Fibroblast of pulmonary artery (primary cell): ENCODE measurements at regions not wholly inside any gene's neighbourhood (a gene's known extent, or its start where the extent isn't known, plus 50 kb on each side); places are given as distances from the start of the nearest gene placed in this dataset.
"Not testable (repeated sequence)": the region's sequence is repeated elsewhere in the genome, so short reads cannot be mapped to it uniquely, and the experiment has no call there.

ENCODE experiments used
- DNase-seq: peaks from one replicate; pipeline ENCODE4 v3.0.0-alpha.2; 2010; ENCODE audit warnings: low read depth
- H3K4me3 ChIP-seq: replicated peaks from 2 replicates; pipeline ENCODE4 v1.5.1; 2011; ENCODE audit warnings: low read depth, mild to moderate bottlenecking, control low read depth, low read length, moderate library complexity
- TF ChIP-seq, protein P1 (sequence below): IDR thresholded peaks from 2 replicates; pipeline ENCODE4 v1.5.1; 2011; ENCODE audit warnings: mild to moderate bottlenecking, control low read depth, low read length, inconsistent platforms; ENCODE audit errors: missing control alignments

DNA sequence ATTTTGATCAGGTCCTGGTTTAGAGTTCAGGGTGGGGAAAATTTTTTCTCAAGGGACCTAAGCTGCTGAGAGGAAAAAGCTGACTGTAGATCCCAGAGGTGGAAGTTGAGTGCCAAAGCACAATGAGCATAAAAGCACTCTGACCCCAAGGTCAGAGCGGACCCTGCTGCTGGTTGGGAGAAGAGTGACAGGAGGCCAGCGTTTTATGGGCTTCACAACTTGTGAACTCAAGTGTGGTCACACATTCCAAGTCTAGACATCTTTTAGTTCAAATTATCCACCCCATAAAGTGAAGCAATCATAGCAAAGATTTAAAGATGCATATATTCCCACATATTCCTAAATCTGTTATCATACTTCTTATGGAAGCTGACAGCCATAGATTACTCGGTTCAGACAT is 220.3 kb downstream of the CHIC2 start:
- TF ChIP-seq, protein P1, sequence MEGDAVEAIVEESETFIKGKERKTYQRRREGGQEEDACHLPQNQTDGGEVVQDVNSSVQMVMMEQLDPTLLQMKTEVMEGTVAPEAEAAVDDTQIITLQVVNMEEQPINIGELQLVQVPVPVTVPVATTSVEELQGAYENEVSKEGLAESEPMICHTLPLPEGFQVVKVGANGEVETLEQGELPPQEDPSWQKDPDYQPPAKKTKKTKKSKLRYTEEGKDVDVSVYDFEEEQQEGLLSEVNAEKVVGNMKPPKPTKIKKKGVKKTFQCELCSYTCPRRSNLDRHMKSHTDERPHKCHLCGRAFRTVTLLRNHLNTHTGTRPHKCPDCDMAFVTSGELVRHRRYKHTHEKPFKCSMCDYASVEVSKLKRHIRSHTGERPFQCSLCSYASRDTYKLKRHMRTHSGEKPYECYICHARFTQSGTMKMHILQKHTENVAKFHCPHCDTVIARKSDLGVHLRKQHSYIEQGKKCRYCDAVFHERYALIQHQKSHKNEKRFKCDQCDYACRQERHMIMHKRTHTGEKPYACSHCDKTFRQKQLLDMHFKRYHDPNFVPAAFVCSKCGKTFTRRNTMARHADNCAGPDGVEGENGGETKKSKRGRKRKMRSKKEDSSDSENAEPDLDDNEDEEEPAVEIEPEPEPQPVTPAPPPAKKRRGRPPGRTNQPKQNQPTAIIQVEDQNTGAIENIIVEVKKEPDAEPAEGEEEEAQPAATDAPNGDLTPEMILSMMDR: no peak
- H3K4me3 ChIP-seq: no peak overlapping the region
- no peak for DNase-seq

DNA sequence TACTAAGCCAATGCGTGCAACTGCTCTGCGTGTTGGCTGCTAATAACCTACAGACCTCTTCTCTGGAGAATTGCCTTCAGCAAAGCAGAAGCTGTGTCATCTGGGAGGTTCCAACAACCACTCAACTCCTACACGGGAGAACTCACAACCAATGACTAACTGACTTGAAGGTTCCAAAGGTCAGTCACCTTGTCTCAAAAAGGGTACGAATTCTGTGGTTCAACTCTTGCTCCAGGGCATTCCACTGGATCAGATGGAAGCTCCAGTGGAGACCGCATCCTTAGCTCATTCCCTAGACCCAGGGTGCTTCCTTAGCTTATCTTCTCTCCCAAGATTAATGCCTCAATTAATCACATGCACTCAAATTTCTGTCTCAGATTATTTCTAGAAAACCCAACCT is 222.7 kb downstream of the CHIC2 start:
- no peak overlapping the region for H3K4me3 ChIP-seq
- TF ChIP-seq, protein P1: no peak
- no peak for DNase-seq

DNA sequence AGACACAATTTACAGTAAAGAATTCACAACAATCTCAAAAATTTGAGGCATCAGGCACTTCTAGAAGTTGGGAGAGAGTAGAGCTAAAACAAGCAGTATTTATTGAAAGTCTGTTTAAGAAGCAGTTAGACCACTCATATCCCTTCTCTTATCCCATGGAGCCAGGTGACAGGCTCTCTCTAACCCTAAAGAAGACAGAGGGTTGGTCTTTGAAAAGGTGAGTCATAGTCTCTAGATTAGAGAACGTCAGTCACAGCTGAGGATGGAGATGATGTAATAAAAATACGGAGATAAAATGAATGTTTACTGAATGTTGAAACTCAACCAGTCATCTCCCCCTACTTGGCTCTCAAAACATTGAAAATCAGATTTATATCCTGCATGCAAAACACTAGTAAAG is 223.8 kb downstream of the CHIC2 start:
- DNase-seq: peak; percentile 63
- TF ChIP-seq, protein P1: no peak
- H3K4me3 ChIP-seq: no peak overlapping the region

DNA sequence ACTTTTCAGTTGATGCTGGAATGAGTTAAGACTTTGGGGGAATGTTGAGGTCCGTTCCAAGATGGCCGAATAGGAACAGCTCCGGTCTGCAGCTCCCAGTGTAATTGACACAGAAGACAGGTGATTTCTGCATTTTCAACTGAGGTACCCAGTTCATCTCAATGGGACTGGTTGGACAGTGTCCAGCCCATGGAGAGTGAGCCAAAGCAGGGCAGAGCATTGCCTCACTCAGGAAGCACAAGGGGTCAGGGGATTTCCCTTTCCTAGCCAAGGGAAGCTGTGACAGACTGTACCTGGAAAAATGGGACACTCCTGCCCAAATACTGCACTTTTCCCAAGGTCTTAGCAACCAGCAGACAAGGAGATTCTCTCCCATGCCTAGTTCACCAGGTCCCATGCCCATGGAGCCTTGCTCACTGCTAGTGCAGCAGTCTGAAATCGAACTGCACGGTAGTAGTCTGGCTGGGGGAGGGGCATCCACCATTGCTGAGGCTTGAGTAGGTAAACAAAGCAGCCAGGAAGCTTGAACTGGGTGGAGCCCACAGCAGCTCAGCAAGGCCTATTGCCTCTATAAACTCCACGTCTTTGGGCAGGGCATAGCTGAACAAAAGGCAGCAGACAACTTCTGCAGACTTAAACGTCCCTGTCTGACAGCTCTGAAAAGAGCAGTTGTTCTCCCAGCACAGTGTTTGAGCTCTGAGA is 231.0 kb downstream of the CHIC2 start:
- not testable (repeated sequence) for DNase-seq, H3K4me3 ChIP-seq

DNA sequence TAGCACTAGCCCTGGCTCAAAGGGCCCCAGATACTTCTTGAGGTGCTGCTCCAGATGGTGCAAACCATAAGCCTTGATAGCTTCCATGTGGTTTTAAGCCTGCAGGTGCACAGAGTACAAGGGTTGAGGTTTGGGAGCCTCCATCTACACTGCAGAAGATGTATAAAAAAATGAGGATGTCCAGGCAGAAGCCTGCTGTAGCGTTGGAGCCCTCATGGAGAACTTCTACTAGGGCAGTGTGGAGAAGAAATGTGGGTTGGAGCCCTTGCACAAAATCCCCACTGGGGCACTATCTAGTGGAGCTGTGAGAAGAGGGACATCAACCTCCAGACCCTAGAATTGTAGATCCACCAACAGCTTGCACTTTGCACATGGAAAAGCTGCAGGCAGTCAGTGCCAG is 231.9 kb downstream of the CHIC2 start:
- no peak overlapping the region for H3K4me3 ChIP-seq
- TF ChIP-seq, protein P1: no peak
- no peak for DNase-seq

DNA sequence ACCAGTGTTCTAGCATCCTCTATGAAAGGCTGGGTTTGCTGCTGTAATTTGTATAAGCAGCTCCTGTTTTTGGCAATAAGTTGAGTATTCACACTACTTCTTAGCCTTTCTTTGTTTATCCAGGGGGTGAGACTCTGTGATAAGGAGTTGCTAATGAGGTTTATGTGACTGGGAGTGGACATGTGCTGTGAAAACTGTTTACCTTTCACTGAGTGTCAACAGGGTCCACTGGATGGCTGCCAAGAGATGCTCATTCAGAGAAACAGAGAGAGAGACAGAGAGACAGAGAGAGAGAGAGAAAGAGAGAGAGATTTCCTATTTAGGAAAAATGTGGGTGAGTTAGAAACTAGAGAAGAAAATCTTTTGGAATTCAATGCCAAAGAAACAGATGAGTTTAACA is 233.9 kb downstream of the CHIC2 start:
- TF ChIP-seq, protein P1: no peak
- no peak overlapping the region for H3K4me3 ChIP-seq
- DNase-seq: no peak

DNA sequence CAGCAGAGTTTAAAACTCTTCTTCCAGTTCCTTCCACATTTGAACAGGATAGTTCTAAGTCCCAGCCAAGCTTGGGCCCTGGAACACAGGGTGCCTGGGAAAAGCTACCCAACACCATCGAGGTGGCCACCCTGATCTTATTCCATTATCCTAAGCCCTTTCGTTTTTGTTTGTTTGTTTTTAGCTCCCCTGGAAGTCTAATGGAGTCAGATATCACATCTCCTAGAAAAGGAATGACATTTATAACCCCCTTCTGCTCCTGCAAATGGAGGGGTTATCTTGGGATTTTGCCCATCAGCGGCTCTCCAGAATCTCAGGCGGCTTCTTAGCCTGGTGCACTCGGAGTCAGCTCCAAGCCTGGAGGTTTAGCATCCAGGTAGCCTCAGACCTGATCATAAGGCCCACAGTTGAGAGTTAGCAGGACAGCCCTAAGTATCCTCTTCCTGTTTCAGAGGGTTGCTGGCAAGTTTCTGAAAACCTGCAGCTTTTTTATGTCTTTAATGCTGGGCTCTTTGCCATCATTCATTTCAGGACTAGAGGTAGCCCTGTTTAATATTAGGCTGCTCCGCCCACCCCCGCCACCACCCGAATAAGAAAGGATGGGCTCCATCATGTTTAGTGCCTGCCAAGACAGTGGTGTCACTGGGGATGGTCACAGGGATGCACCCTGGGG is 230.0 kb upstream of the LNX1 start:
- no peak overlapping the region for H3K4me3 ChIP-seq
- DNase-seq: no peak
- TF ChIP-seq, protein P1: no peak
